RWPE2 (cell line): ENCODE measurements at regions not wholly inside any gene's neighbourhood (a gene's known extent, or its start where the extent isn't known, plus 50 kb on each side); places are given as distances from the start of the nearest gene placed in this dataset.

Experiments used
- ATAC-seq: fragments of 200-7000 bp; cut with Tn5 transposase; 3 replicates; pipeline ENCODE4 v1.9.1; 2021; ENCODE audit warnings: low read depth
- DNase-seq: peaks from one replicate; pipeline ENCODE4 v3.0.0-alpha.2; 2020; ENCODE audit warnings: low spot score
- H3K27ac ChIP-seq: fragments of 450-650 bp; 2 replicates; pipeline ENCODE4 v1.5.1; 2017; ENCODE audit warnings: mild to moderate bottlenecking; ENCODE audit not compliant: poor library complexity, severe bottlenecking
- H3K27me3 ChIP-seq: fragments of 250-450 bp; sonication (Bioruptor Pico); 2 replicates; pipeline ENCODE4 v1.5.1; 2021; ENCODE audit warnings: mild to moderate bottlenecking, moderate library complexity; ENCODE audit not compliant: insufficient read depth, poor library complexity, severe bottlenecking
- H3K36me3 ChIP-seq: fragments of 250-450 bp; sonication (Bioruptor Pico); 2 replicates; pipeline ENCODE4 v1.5.1; 2020; ENCODE audit warnings: low read depth, mild to moderate bottlenecking, moderate library complexity
- H3K4me1 ChIP-seq: fragments of 250-450 bp; sonication (Bioruptor Pico); 2 replicates; pipeline ENCODE4 v1.5.1; 2021; ENCODE audit warnings: mild to moderate bottlenecking, moderate library complexity; ENCODE audit not compliant: insufficient read depth, poor library complexity, severe bottlenecking
- H3K4me3 ChIP-seq: fragments of 250-450 bp; sonication (Bioruptor Pico); 2 replicates; pipeline ENCODE4 v1.5.1; 2021; ENCODE audit warnings: mild to moderate bottlenecking, moderate library complexity; ENCODE audit not compliant: severe bottlenecking
- H3K9me3 ChIP-seq: fragments of 250-450 bp; sonication (Bioruptor Pico); 2 replicates; pipeline ENCODE4 v1.5.1; 2021; ENCODE audit warnings: mild to moderate bottlenecking, moderate library complexity; ENCODE audit not compliant: severe bottlenecking
- TF ChIP-seq, protein P1 (sequence below): fragments of 450-650 bp; IDR thresholded peaks from one replicate; pipeline ENCODE4 v1.5.1; 2017; ENCODE audit warnings: mild to moderate bottlenecking, moderate library complexity; ENCODE audit not compliant: poor library complexity, severe bottlenecking

DNA sequence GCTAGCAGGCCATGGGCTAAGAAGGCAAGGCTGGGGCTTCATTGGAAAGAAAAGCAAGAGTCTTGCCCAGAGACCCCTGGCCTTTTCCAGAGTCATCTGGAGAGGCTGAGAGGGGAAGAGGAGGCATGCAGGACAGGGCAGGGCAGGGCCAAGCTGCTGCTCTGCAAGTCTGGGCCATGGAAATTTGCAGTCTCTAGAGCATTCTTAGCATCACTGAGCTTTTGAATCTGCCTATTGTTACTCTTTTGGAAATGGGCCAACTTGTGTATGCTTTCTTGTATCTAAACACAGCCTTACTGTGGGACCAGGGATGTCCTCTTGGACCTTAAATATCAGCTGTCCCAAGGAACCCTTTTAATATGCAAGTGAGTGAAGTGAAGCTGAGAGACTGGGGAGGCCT is 560.5 kb downstream of the MID1IP1 start:
- TF ChIP-seq, protein P1, sequence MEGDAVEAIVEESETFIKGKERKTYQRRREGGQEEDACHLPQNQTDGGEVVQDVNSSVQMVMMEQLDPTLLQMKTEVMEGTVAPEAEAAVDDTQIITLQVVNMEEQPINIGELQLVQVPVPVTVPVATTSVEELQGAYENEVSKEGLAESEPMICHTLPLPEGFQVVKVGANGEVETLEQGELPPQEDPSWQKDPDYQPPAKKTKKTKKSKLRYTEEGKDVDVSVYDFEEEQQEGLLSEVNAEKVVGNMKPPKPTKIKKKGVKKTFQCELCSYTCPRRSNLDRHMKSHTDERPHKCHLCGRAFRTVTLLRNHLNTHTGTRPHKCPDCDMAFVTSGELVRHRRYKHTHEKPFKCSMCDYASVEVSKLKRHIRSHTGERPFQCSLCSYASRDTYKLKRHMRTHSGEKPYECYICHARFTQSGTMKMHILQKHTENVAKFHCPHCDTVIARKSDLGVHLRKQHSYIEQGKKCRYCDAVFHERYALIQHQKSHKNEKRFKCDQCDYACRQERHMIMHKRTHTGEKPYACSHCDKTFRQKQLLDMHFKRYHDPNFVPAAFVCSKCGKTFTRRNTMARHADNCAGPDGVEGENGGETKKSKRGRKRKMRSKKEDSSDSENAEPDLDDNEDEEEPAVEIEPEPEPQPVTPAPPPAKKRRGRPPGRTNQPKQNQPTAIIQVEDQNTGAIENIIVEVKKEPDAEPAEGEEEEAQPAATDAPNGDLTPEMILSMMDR = no peak
- no peak for ATAC-seq
- DNase-seq = no peak

DNA sequence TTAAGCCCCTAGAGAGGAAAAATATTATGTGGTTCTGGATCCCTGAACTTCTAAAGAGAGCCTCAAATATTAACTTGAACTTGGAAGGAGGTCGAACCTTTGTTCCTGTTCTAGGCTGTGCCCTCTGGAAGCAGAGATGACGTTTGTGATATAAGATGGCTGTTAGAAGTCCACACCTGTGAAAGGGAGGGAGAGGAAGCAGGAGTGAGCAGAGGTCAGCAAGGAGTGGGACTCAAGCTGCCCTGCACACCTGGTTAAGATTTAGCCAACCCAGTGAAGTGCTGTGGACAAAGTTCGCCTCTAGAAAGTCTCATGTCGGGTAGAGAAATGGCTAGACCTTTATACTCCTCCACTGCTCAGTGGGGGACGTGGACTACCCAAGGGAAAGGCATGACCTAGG is 566.2 kb downstream of the MID1IP1 start:
- no peaks in the 10 kb centered on the region for H3K9me3 ChIP-seq
- no peaks in the 10 kb centered on the region for H3K36me3 ChIP-seq
- H3K27me3 ChIP-seq = no peaks in the 10 kb centered on the region
- no peak overlapping the region for H3K4me3 ChIP-seq
- no peak for DNase-seq
- no peak for ATAC-seq
- H3K4me1 ChIP-seq = no peaks in the 10 kb centered on the region
- no peak overlapping the region for H3K27ac ChIP-seq
- TF ChIP-seq, protein P1 = no peak

More for the DNA sequence above, 560.5 kb downstream of the MID1IP1 start:
- Histone ChIP-seq H3K4me1 (no peaks in the 10 kb centered on the region), H3K27me3 (no peaks in the 10 kb centered on the region), H3K4me3 (no peak overlapping the region), H3K9me3 (no peaks in the 10 kb centered on the region), H3K36me3 (no peaks in the 10 kb centered on the region), H3K27ac (no peak overlapping the region)

DNA sequence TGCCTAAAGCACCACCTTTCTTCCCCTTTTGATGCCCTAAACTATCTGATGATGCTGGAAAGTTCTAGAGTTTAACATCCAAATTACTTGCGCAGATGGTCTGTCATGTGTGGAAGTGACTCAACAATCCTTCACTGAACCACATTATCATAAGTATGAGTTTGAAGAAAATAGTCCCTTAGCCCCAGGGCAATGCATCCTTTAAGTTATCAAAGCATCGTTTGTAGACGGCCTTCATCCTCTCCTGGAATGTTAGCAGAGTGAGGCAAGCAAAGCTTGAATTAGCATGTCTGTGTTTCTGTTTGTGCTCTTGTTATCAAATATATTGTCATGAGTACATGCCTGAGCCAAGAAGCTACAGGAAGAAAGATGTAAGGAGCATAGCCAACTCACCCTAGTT is 570.9 kb downstream of the MID1IP1 start:
- H3K4me1 ChIP-seq = no peaks in the 10 kb centered on the region
- TF ChIP-seq, protein P1 = no peak
- no peaks in the 10 kb centered on the region for H3K27me3 ChIP-seq
- ATAC-seq = no peak
- H3K36me3 ChIP-seq = no peaks in the 10 kb centered on the region
- H3K27ac ChIP-seq = no peak overlapping the region
- DNase-seq = no peak
- H3K4me3 ChIP-seq = no peak overlapping the region
- H3K9me3 ChIP-seq = no peaks in the 10 kb centered on the region

- H3K9me3 ChIP-seq = no peaks in the 10 kb centered on the region
- TF ChIP-seq, protein P1 = no peak
- no peaks in the 10 kb centered on the region for H3K4me1 ChIP-seq
- H3K27ac ChIP-seq = no peak overlapping the region
- H3K36me3 ChIP-seq = no peaks in the 10 kb centered on the region
- DNase-seq = no peak
- H3K4me3 ChIP-seq = no peak overlapping the region
- ATAC-seq = no peak
- no peaks in the 10 kb centered on the region for H3K27me3 ChIP-seq
Measured at GRCh38 chrX:39377157-39377556, 575.9 kb downstream of the MID1IP1 start.

DNA sequence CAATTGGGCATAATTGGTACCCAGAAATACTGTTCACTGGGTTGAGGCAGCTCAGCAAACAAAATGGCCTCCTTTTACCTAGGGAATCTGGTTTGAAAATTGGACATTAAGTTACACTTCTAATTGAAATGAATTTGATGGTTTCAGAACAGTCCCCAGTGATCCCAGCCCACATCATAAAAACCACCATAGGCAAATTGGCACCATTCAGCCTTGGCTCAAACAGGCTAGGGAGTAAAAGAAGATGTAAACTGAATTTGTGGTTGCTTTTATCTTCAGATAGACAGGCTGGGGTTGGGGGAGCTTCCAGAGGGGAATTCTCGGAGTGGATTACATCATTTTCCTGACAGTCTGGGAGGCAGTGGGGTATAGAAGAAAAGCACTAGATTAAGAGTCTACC is 576.5 kb downstream of the MID1IP1 start:
- ATAC-seq (no peak), DNase-seq (no peak)
- Histone ChIP-seq H3K36me3 (no peaks in the 10 kb centered on the region), H3K27me3 (no peaks in the 10 kb centered on the region), H3K4me1 (no peaks in the 10 kb centered on the region), H3K27ac (no peak overlapping the region), H3K4me3 (no peak overlapping the region), H3K9me3 (no peaks in the 10 kb centered on the region)
- TF ChIP-seq, protein P1 = no peak
